ENCODE measurements at regions not wholly inside any gene's neighbourhood (a gene's known extent, or its start where the extent isn't known, plus 50 kb on each side); places are given as distances from the start of the nearest gene placed in this dataset.

GRCh38 chr10:8513155-8514147, 459.0 kb downstream of the GATA3 start:
- H3K9ac ChIP-seq (ENCODE audit: low read length in 5 of 5): no peak overlapping the region
- H3K4me1 ChIP-seq (ENCODE audit: control insufficient read depth in 5 of 5, insufficient read depth in 5 of 5, low read length in 5 of 5): no peaks in the 10 kb centered on the region
- no peak overlapping the region for H3K27ac ChIP-seq (ENCODE audit: low read depth, low read length)
- H3K4me3 ChIP-seq (ENCODE audit: low read depth in 1 of 5, low read length in 5 of 5): no peak overlapping the region
- H3K9me3 ChIP-seq (ENCODE audit: control insufficient read depth in 5 of 5, low read length in 5 of 5): no peaks in the 10 kb centered on the region
- no peaks in the 10 kb centered on the region for H3K36me3 ChIP-seq (ENCODE audit: control insufficient read depth in 5 of 5, insufficient read depth in 5 of 5, low read length in 5 of 5)
- peaks cover 0 to 3% (median 0%) of the 10 kb centered on the region in 5 donors for H3K27me3 ChIP-seq (ENCODE audit: control insufficient read depth in 5 of 5, insufficient read depth in 4 of 5, low read length in 5 of 5)

DNA sequence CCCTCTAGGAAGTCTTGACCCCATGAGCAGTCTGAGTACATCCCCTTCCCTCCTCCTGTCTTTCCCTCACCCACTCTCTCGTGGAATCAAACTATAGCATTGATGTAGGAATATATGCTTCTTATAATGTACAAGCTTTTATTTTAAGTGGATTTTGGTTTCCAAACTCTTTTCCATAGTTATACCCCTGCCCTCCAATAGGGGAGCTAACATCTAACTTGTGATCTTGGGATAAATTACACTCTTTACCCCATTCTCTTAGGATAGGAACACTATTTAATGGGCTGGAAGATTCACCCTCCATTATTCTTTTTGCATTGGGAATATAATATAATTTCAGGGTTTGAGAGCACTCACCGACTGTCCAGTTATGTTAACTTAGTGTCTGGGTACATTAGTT, 465.9 kb downstream of the GATA3 start:
- no peaks in the 10 kb centered on the region for H3K36me3 ChIP-seq (ENCODE audit: control insufficient read depth in 5 of 5, insufficient read depth in 5 of 5, low read length in 5 of 5)

GRCh38 chr10:8527773-8528172, 473.3 kb downstream of the GATA3 start:
- no peaks in the 10 kb centered on the region for H3K4me1 ChIP-seq (ENCODE audit: control insufficient read depth in 5 of 5, insufficient read depth in 5 of 5, low read length in 5 of 5)
- no peak overlapping the region for H3K4me3 ChIP-seq (ENCODE audit: low read depth in 1 of 5, low read length in 5 of 5)

More for the DNA sequence above, 465.9 kb downstream of the GATA3 start:
- H3K9ac ChIP-seq (ENCODE audit: low read length in 5 of 5): no peak overlapping the region
- H3K27me3 ChIP-seq (ENCODE audit: control insufficient read depth in 5 of 5, insufficient read depth in 4 of 5, low read length in 5 of 5): no peaks in the 10 kb centered on the region
- H3K4me3 ChIP-seq (ENCODE audit: low read depth in 1 of 5, low read length in 5 of 5): no peak overlapping the region
- H3K9me3 ChIP-seq (ENCODE audit: control insufficient read depth in 5 of 5, low read length in 5 of 5): no peaks in the 10 kb centered on the region
- H3K4me1 ChIP-seq (ENCODE audit: control insufficient read depth in 5 of 5, insufficient read depth in 5 of 5, low read length in 5 of 5): no peaks in the 10 kb centered on the region
- H3K27ac ChIP-seq (ENCODE audit: low read depth, low read length): no peak overlapping the region

DNA sequence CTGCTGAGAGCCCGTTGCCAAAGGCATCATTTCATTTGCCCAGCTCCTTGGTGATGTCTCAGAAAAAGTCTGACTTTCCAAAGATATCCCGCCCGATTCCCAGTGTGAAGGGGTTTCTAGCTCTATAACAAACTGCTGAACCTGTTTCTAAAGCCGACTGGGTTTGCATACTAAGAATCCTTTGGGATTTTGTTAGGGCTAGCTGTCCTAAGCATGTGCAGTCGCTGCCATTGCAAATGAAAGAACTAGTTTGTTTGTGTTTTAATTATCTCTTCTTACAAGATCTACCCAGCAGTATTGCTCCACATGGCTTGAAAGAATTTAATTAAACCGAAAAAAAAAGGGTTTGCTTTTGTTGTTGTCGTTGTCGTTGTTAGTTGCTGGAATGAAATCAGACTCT, 476.6 kb downstream of the GATA3 start:
- Histone ChIP-seq H3K27me3 (ENCODE audit: control insufficient read depth in 5 of 5, insufficient read depth in 4 of 5, low read length in 5 of 5) (peaks cover 0 to 2% (median 0%) of the 10 kb centered on the region in 5 donors), H3K4me1 (ENCODE audit: control insufficient read depth in 5 of 5, insufficient read depth in 5 of 5, low read length in 5 of 5) (no peaks in the 10 kb centered on the region), H3K4me3 (ENCODE audit: low read depth in 1 of 5, low read length in 5 of 5) (no peak overlapping the region), H3K27ac (ENCODE audit: low read depth, low read length) (no peak overlapping the region), H3K9ac (ENCODE audit: low read length in 5 of 5) (no peak overlapping the region), H3K36me3 (ENCODE audit: control insufficient read depth in 5 of 5, insufficient read depth in 5 of 5, low read length in 5 of 5) (no peaks in the 10 kb centered on the region), H3K9me3 (ENCODE audit: control insufficient read depth in 5 of 5, low read length in 5 of 5) (peaks cover 0 to 3% (median 0%) of the 10 kb centered on the region in 5 donors)

More at GRCh38 chr10:8527773-8528172, 473.3 kb downstream of the GATA3 start:
- Histone ChIP-seq H3K27me3 (ENCODE audit: control insufficient read depth in 5 of 5, insufficient read depth in 4 of 5, low read length in 5 of 5) (no peaks in the 10 kb centered on the region), H3K27ac (ENCODE audit: low read depth, low read length) (no peak overlapping the region), H3K9me3 (ENCODE audit: control insufficient read depth in 5 of 5, low read length in 5 of 5) (peaks cover 0 to 3% (median 0%) of the 10 kb centered on the region in 5 donors), H3K9ac (ENCODE audit: low read length in 5 of 5) (no peak overlapping the region), H3K36me3 (ENCODE audit: control insufficient read depth in 5 of 5, insufficient read depth in 5 of 5, low read length in 5 of 5) (no peaks in the 10 kb centered on the region)

GRCh38 chr10:8532647-8533046, 478.2 kb downstream of the GATA3 start:
- Histone ChIP-seq H3K9me3 (ENCODE audit: control insufficient read depth in 5 of 5, low read length in 5 of 5) (no peaks in the 10 kb centered on the region), H3K27ac (ENCODE audit: low read depth, low read length) (no peak overlapping the region), H3K27me3 (ENCODE audit: control insufficient read depth in 5 of 5, insufficient read depth in 4 of 5, low read length in 5 of 5) (peaks cover 0 to 2% (median 0%) of the 10 kb centered on the region in 5 donors), H3K4me3 (ENCODE audit: low read depth in 1 of 5, low read length in 5 of 5) (no peak overlapping the region), H3K4me1 (ENCODE audit: control insufficient read depth in 5 of 5, insufficient read depth in 5 of 5, low read length in 5 of 5) (no peaks in the 10 kb centered on the region), H3K9ac (ENCODE audit: low read length in 5 of 5) (no peak overlapping the region), H3K36me3 (ENCODE audit: control insufficient read depth in 5 of 5, insufficient read depth in 5 of 5, low read length in 5 of 5) (no peaks in the 10 kb centered on the region)

- Histone ChIP-seq H3K9ac (ENCODE audit: low read length in 5 of 5) (no peak overlapping the region), H3K27me3 (ENCODE audit: control insufficient read depth in 5 of 5, insufficient read depth in 4 of 5, low read length in 5 of 5) (peaks cover 0 to 2% (median 0%) of the 10 kb centered on the region in 5 donors), H3K4me3 (ENCODE audit: low read depth in 1 of 5, low read length in 5 of 5) (no peak overlapping the region)
These were observed 479.0 kb downstream of the GATA3 start for GRCh38 chr10:8533462-8533861.

DNA sequence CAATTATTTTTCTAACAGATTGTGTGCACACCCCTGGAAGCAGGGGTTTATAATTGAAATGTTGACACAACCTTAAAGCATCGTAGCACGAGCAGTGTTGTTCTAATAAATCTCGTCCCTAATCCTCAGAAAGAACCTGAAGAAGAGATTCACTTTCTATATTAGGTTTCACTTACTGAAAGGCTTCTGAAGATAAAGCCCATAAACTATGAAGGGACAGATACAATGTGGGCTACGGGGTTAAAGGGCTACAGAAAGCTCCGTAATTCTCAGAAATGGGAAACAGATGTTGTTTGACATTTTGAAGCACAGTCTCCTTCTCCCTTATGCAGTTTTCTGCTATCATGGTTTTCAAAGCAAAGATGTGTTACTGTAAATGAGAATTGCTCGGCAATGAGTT, 479.6 kb downstream of the GATA3 start:
- Histone ChIP-seq H3K27me3 (ENCODE audit: control insufficient read depth in 5 of 5, insufficient read depth in 4 of 5, low read length in 5 of 5) (peaks cover 0 to 2% (median 0%) of the 10 kb centered on the region in 5 donors), H3K4me1 (ENCODE audit: control insufficient read depth in 5 of 5, insufficient read depth in 5 of 5, low read length in 5 of 5) (no peaks in the 10 kb centered on the region), H3K9me3 (ENCODE audit: control insufficient read depth in 5 of 5, low read length in 5 of 5) (no peaks in the 10 kb centered on the region), H3K36me3 (ENCODE audit: control insufficient read depth in 5 of 5, insufficient read depth in 5 of 5, low read length in 5 of 5) (no peaks in the 10 kb centered on the region), H3K9ac (ENCODE audit: low read length in 5 of 5) (no peak overlapping the region), H3K27ac (ENCODE audit: low read depth, low read length) (no peak overlapping the region), H3K4me3 (ENCODE audit: low read depth in 1 of 5, low read length in 5 of 5) (no peak overlapping the region)

More at GRCh38 chr10:8533462-8533861, 479.0 kb downstream of the GATA3 start:
- Histone ChIP-seq H3K36me3 (ENCODE audit: control insufficient read depth in 5 of 5, insufficient read depth in 5 of 5, low read length in 5 of 5) (no peaks in the 10 kb centered on the region), H3K4me1 (ENCODE audit: control insufficient read depth in 5 of 5, insufficient read depth in 5 of 5, low read length in 5 of 5) (no peaks in the 10 kb centered on the region), H3K27ac (ENCODE audit: low read depth, low read length) (no peak overlapping the region), H3K9me3 (ENCODE audit: control insufficient read depth in 5 of 5, low read length in 5 of 5) (no peaks in the 10 kb centered on the region)

GRCh38 chr10:8534891-8535290, 480.4 kb downstream of the GATA3 start:
- Histone ChIP-seq H3K9ac (ENCODE audit: low read length in 5 of 5) (no peak overlapping the region), H3K27ac (ENCODE audit: low read depth, low read length) (no peak overlapping the region), H3K4me1 (ENCODE audit: control insufficient read depth in 5 of 5, insufficient read depth in 5 of 5, low read length in 5 of 5) (no peaks in the 10 kb centered on the region), H3K36me3 (ENCODE audit: control insufficient read depth in 5 of 5, insufficient read depth in 5 of 5, low read length in 5 of 5) (no peaks in the 10 kb centered on the region), H3K27me3 (ENCODE audit: control insufficient read depth in 5 of 5, insufficient read depth in 4 of 5, low read length in 5 of 5) (peaks cover 0 to 2% (median 0%) of the 10 kb centered on the region in 5 donors), H3K4me3 (ENCODE audit: low read depth in 1 of 5, low read length in 5 of 5) (no peak overlapping the region), H3K9me3 (ENCODE audit: control insufficient read depth in 5 of 5, low read length in 5 of 5) (peaks cover 0 to 4% (median 3%) of the 10 kb centered on the region in 5 donors)

DNA sequence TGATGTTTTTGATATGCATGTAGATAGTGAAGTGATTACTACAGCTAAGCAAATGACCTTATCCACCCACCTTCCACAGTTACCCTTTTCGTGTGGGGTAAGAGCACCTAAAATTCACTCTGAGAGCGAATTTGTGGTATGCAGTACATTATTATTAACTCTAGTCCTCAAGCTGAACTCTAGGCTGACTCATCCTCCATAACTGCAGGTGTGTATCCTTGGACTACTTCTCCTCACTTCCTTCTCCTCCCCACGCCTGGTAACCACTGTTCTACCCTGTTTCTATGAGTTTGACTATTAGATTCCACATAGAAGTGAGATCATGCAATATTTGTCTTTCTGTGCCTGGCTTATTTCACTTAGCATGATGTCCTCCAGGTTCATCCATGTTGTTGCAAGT, 484.6 kb downstream of the GATA3 start:
- peaks cover 0 to 17% (median 8%) of the 10 kb centered on the region in 5 donors for H3K9me3 ChIP-seq (ENCODE audit: control insufficient read depth in 5 of 5, low read length in 5 of 5)
- H3K27ac ChIP-seq (ENCODE audit: low read depth, low read length): no peak overlapping the region
- peaks cover 0 to 2% (median 0%) of the 10 kb centered on the region in 5 donors for H3K27me3 ChIP-seq (ENCODE audit: control insufficient read depth in 5 of 5, insufficient read depth in 4 of 5, low read length in 5 of 5)
- H3K9ac ChIP-seq (ENCODE audit: low read length in 5 of 5): no peak overlapping the region
- no peak overlapping the region for H3K4me3 ChIP-seq (ENCODE audit: low read depth in 1 of 5, low read length in 5 of 5)
- H3K36me3 ChIP-seq (ENCODE audit: control insufficient read depth in 5 of 5, insufficient read depth in 5 of 5, low read length in 5 of 5): no peaks in the 10 kb centered on the region
- peaks cover 0 to 11% (median 8%) of the 10 kb centered on the region in 5 donors for H3K4me1 ChIP-seq (ENCODE audit: control insufficient read depth in 5 of 5, insufficient read depth in 5 of 5, low read length in 5 of 5)

GRCh38 chr10:8543361-8544056, 489.0 kb downstream of the GATA3 start:
- no peaks in the 10 kb centered on the region for H3K36me3 ChIP-seq (ENCODE audit: control insufficient read depth in 5 of 5, insufficient read depth in 5 of 5, low read length in 5 of 5)

More at GRCh38 chr10:8543361-8544056, 489.0 kb downstream of the GATA3 start:
- H3K27me3 ChIP-seq (ENCODE audit: control insufficient read depth in 5 of 5, insufficient read depth in 4 of 5, low read length in 5 of 5): no peaks in the 10 kb centered on the region
- peaks cover 0 to 17% (median 14%) of the 10 kb centered on the region in 5 donors for H3K4me1 ChIP-seq (ENCODE audit: control insufficient read depth in 5 of 5, insufficient read depth in 5 of 5, low read length in 5 of 5)
- no peak overlapping the region for H3K27ac ChIP-seq (ENCODE audit: low read depth, low read length)
- no peak overlapping the region for H3K9ac ChIP-seq (ENCODE audit: low read length in 5 of 5)
- no peak overlapping the region for H3K4me3 ChIP-seq (ENCODE audit: low read depth in 1 of 5, low read length in 5 of 5)
- peaks cover 0 to 17% (median 8%) of the 10 kb centered on the region in 5 donors for H3K9me3 ChIP-seq (ENCODE audit: control insufficient read depth in 5 of 5, low read length in 5 of 5)
